ENCODE measurements at regions not wholly inside any gene's neighbourhood (a gene's known extent, or its start where the extent isn't known, plus 50 kb on each side); places are given as distances from the start of the nearest gene placed in this dataset.

DNA sequence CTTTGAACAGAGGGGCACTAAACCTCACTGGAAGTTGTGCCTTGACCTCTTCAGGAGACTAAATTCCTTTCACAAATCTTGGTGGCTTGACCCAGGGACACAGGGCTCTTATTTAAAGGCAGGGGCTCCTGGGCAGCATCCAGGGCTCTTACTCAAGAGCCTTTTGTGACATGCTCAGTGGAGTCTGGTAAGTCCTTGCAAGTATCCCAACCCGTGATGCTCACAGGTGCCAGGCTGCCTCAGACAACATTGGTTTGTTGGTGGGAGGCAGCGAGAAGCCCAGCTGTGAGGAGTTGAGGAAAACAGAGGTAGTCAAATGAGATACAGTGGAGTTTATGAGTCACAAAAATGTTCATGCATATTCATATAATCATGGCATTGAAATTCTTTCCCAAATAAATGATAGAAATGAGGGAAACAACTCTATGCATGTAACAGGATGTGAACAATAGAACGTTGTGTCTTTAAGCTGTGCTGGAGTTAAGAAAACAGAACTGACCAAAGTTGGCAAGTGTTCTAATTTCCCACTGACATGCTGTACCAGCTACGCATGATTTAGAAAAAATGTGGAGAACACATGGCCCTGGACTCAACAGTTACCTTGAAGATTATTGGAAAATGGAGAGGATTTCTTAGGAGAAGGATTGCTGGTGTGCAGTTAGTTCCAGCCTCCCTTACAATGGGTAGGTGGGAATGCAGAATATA lies 654.5 kb upstream of the COBL start (continued):
- TF ChIP-seq SIRT6 (IDR thresholded peaks at IDR 0.05; ENCODE audit: low read length) (no peak), HDAC2 (IDR thresholded peaks at IDR 0.05; ENCODE audit: borderline replicate concordance in 1 of 2, low read depth in 2 of 2, low read length in 2 of 2) (no peak), JUN (IDR thresholded peaks at IDR 0.05; ENCODE audit: low read depth, low read length) (no peak), BCL11A (IDR thresholded peaks at IDR 0.05; ENCODE audit: low read depth in 2 of 2, low read length in 2 of 2) (no peak), SP2 (IDR thresholded peaks at IDR 0.05; ENCODE audit: low read length) (no peak), NRF1 (IDR thresholded peaks at IDR 0.05; ENCODE audit: low read depth, low read length) (no peak)

Measured in H1 (cell line).